HG02981 (cell line): ENCODE measurements at regions not wholly inside any gene's neighbourhood (a gene's known extent, or its start where the extent isn't known, plus 50 kb on each side); places are given as distances from the start of the nearest gene placed in this dataset.

Experiments
- ATAC-seq: cut with Tn5 transposase; IDR thresholded peaks from one replicate; pipeline ENCODE4 v1.9.1; 2021; ENCODE audit warnings: mild to moderate bottlenecking, moderate library complexity; ENCODE audit not compliant: unreplicated experiment

- no peak for ATAC-seq
These were observed 305.0 kb downstream of the HLX start for GRCh38 chr1:221184131-221184794.

DNA sequence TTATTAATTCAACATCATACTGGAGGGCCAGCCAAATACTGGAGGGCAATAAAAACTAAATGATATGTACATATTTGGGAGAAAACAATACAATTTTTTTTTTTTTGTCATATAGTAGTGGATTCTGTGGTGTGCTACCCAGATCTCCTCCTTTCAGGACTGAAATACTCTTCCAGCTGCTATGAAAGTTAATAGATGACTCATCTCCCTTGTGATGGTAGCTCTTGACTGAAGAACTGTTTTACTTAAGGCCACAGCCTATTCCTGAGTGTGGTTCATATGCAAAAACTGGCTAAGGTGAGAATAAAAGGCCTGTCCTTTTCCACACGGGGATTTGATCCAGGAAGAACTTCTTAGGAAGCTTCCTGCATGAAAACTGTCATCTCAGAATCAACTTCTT, 307.9 kb downstream of the HLX start:
- ATAC-seq, result no peak

GRCh38 chr1:221188458-221188857, 309.2 kb downstream of the HLX start:
- ATAC-seq, result no peak

- no peak for ATAC-seq
These were observed 311.0 kb downstream of the HLX start for GRCh38 chr1:221190249-221190648.

- ATAC-seq, result no peak
These were observed 312.8 kb downstream of the HLX start for GRCh38 chr1:221192055-221192454.

GRCh38 chr1:221200464-221200863, 321.2 kb downstream of the HLX start:
- no peak for ATAC-seq

DNA sequence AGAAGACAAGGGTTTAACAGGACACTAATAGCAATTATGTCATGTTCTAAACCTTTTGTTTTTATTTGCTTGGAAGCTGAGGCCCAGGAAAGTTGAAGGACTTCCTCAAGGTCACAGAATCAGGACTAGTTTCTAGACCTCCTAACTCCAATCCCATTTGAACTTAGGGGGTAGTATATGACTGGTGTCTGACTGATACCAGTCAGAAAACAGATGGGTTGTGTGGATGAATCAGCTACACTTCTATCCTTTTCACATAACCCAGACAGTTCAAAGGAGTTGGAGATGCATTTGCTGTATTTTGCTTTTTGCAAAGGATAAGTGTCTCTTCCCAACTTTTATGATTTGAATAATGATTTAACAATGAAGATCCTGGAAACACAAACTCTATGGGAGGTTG, 322.5 kb downstream of the HLX start:
- ATAC-seq, result no peak

DNA sequence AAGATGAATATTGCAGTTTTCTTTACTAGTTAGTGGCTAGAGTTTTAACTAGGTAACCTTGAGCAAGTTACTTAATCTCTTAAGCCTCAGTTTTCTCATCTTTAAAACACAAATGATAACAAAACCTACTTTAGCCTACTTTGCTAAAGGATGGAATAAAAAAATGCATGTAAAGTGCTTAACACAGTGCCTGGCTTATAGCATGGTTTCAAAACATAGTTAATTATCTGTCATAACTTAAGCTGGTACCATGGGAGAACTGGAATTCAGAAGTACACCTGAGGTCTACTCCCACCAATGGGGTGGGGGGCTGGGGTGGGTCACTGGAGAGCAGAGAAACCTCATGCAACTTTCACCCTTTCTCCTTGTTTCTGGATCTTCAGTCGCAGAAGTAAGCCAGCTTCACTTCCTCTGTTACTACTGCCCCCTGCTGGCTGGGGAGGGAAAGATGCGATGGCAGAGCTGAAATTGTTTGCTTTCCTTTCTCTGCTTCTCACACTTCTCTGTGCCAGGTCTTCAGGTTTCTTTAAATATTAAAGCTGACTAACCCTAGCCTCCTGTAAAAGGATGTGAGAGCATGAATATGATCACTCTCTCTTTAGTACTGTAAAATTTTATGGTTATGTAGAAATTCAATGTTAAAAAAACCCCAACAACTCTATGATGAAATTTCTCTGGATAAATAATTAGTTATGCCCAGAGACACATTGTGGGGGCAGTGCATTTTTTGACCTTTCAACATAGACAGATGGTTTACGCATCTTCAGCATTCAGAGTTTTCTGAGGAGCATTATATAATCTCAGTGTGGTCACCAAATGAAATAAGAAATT, 324.2 kb downstream of the HLX start:
- ATAC-seq, result peak; percentile 81

- no peak for ATAC-seq
These were observed 325.0 kb downstream of the HLX start for GRCh38 chr1:221204055-221204833.

GRCh38 chr1:221206076-221206475, 326.8 kb downstream of the HLX start:
- no peak for ATAC-seq

DNA sequence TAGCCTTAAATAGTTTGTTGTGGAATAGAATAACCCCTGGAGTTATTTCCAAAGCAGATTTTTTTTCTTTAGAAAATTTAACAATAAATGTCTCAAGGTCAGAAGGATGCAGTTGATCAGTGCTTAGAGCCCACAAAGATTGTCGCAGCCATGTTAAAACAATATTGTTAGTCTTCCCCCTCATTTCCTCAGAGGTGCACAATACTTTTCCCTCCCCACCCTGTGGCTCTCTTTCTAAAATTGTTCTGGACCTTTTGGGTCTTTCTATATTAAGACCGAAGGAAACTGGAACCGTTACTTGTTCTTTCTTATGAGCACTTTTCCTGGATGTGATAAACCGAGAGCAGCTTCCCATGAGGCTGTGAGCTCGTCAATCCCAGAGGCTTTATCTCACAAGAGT, 333.7 kb downstream of the HLX start:
- ATAC-seq, result no peak

- no peak for ATAC-seq
These were observed 337.8 kb downstream of the HLX start for GRCh38 chr1:221217029-221217428.

DNA sequence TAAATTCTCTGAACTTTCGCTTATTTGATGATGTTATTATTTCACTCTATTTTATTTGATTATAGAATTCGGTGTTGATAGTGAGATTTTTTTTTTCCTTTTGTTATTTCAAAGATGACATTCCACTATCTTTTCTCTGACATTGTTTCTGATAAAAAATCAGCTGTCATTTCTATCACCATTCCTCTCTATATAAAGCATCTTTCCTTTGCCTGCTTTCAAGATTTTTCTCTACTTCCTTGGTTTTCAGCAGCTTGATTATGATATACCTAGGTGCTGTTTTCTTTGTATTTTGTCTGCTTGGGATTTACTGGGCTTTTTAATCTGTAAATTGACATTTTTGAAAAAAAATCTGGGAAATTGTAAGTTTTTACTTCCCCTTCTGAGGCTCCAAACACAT, 344.0 kb downstream of the HLX start:
- ATAC-seq, result no peak

GRCh38 chr1:221227460-221227859, 348.2 kb downstream of the HLX start:
- ATAC-seq, result no peak

DNA sequence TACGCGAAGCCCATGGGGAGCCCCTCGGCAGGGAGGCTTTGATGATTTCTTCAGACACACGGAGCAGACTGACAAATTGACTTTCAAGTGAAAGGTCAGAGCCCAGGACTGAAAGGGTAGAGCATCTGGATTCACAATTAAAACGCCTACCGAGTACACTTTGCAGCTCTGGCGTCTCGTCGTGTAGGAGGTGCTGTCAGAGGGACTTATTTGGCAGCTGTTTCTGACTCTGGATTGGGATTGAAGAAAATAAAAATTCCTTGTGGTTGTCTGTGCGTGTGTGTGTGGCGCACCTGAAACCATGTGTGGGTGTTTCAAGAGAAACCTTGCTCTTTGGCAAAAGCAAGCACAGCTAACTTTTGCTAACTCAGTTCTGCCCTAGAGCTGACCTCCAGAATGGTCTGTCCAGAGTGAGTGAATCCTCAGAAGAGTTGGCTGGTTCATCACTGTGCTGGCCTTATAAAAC, 348.7 kb downstream of the HLX start:
- ATAC-seq, result no peak

DNA sequence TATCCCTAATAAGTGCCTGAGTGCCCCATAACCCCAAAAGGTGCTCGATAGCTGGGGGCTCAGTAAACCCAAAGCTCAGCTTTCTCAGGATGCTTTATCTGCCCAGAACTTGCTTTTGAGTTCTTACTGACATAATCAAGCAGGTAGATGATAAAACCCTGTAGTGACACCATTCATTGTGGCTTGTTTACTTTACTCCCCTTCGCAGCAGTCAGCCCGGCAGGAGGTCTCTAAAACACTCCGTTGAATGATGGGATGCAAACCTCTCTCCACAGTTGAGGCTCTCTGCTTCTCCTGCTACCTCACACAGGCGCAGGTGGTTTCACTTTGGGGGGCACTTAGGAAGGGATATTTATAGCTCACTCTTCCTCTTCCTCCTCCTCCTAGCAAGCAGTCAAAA, 349.4 kb downstream of the HLX start:
- ATAC-seq, result no peak

GRCh38 chr1:221230605-221231004, 351.4 kb downstream of the HLX start:
- no peak for ATAC-seq

GRCh38 chr1:221234791-221235190, 355.5 kb downstream of the HLX start:
- ATAC-seq, result no peak

DNA sequence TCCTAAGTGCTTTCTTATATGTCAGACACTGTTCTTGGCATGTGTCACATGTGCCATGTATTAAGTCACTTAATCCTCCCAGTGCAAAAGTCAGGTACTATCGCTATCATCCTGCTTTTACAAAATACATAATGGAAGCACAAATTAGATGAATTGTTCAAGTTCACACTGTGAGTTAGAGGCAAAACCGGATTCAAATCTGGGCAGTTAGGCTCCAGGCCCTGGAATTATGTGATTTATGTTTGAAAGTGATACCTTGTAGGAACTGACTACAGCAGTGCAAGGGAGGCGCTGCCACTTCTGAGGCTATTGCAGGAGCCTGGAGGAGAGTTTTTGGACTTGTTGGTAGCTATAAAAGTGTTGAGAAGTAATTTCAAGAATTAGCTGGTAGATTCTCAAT, 358.3 kb downstream of the HLX start:
- no peak for ATAC-seq

- no peak for ATAC-seq
These were observed 359.9 kb downstream of the HLX start for GRCh38 chr1:221239181-221239580.

DNA sequence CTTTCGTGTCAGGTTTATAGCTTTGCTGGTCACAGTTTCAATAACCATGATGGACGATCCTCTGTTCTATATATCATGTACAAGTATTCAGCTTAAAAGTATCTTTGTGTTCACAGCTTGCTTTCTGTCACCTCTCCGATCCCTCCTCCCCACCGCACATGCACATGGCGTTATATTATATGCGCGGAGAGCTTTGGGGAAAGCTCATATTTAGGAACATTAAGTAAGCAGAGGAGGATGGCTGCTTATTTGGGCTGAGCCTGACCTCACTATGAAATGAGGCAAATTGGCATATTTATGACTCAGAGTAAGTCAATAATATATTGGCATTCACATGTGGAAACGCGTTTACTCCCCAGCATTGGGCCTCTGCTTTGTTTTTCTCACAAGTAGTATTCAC, 360.5 kb downstream of the HLX start:
- ATAC-seq, result no peak

- no peak for ATAC-seq
These were observed 361.4 kb downstream of the HLX start for GRCh38 chr1:221240690-221241089.
